SK-N-SH (cell line): ENCODE measurements at regions not wholly inside any gene's neighbourhood (a gene's known extent, or its start where the extent isn't known, plus 50 kb on each side); places are given as distances from the start of the nearest gene placed in this dataset.

Experiments used
- CTCF ChIA-PET: fragments of 300-600, 350-600 bp; formaldehyde crosslinking; extraction: SDS; loops from one replicate; lab custom pipeline; 2021; lab: Yijun Ruan, JAX
- POLR2A ChIA-PET: fragments of 350-600 bp; sonication (Branson Sonifier 250); formaldehyde crosslinking; extraction: SDS; loops from one replicate; lab custom pipeline; 2020; ENCODE audit warnings: antibody characterized with exemption, inconsistent platforms; lab: Yijun Ruan, JAX
- DNase-seq: peaks from one replicate; pipeline ENCODE4 v3.0.0; 2012
- H2AFZ ChIP-seq: fragments of 200-600 bp; sonication (generic); 2 replicates; pipeline ENCODE4 v1.8.1; 2016; ENCODE audit warnings: antibody characterized with exemption, mild to moderate bottlenecking, low read depth
- H3F3A ChIP-seq: fragments of 200-600 bp; sonication (generic); replicated peaks from 2 replicates; pipeline ENCODE3; 2016; ENCODE audit warnings: antibody characterized with exemption, mild to moderate bottlenecking; ENCODE audit not compliant: insufficient read depth
- H3K27ac ChIP-seq, 2 experiments: fragments of 200-500 bp in 1 of 2; fragments of 200-600 bp in 1 of 2; sonication (Bioruptor generic) in 1 of 2; sonication (generic), shearing (Covaris generic) in 1 of 2; 2 replicates each; pipeline versions ENCODE4 v1.5.1 to v1.6.1; 2014 to 2016; ENCODE audit warnings: low read depth in 2 of 2, inconsistent platforms in 1 of 2, low read length in 1 of 2, mild to moderate bottlenecking in 1 of 2, mixed read lengths in 1 of 2
- H3K27me3 ChIP-seq: fragments of 200-600 bp; sonication (generic), shearing (Covaris generic); 2 replicates; pipeline ENCODE4 v1.6.1; 2016; ENCODE audit warnings: mixed run types; ENCODE audit not compliant: insufficient read depth
- H3K36me3 ChIP-seq, 2 experiments: fragments of 200-500 bp in 1 of 2; fragments of 200-600 bp in 1 of 2; sonication (Bioruptor generic) in 1 of 2; sonication (generic) in 1 of 2; replicated peaks in 1 of 2; 2 replicates each; pipeline versions ENCODE3 to v1.5.1; 2014 to 2016; ENCODE audit warnings: low read length in 1 of 2, mild to moderate bottlenecking in 1 of 2; ENCODE audit not compliant: insufficient read depth in 2 of 2, control insufficient read depth in 1 of 2
- H3K4me1 ChIP-seq, 2 experiments: fragments of 200-500 bp in 1 of 2; fragments of 200-600 bp in 1 of 2; sonication (Bioruptor generic) in 1 of 2; sonication (generic), shearing (Covaris generic) in 1 of 2; 2 replicates each; pipeline versions ENCODE4 v1.5.1 to v1.6.1; 2014 to 2016; ENCODE audit warnings: low read depth in 1 of 2, low read length in 1 of 2, mixed run types in 1 of 2; ENCODE audit not compliant: insufficient read depth in 2 of 2, control insufficient read depth in 1 of 2
- H3K4me2 ChIP-seq: fragments of 200-600 bp; sonication (generic), shearing (Covaris generic); 2 replicates; pipeline ENCODE4 v1.6.1; 2017; ENCODE audit warnings: mixed run types
- H3K4me3 ChIP-seq, 2 experiments: fragments of 200-500 bp in 1 of 2; fragments of 200-600 bp in 1 of 2; sonication (Bioruptor generic) in 1 of 2; sonication (generic), shearing (Covaris generic) in 1 of 2; 2 replicates each; pipeline versions ENCODE4 v1.5.1 to v1.8.1; 2014 to 2016; ENCODE audit warnings: low read depth in 2 of 2, inconsistent platforms in 1 of 2, low read length in 1 of 2, mild to moderate bottlenecking in 1 of 2, mixed read lengths in 1 of 2, moderate library complexity in 1 of 2
- H3K79me2 ChIP-seq: fragments of 200-600 bp; sonication (generic); 2 replicates; pipeline ENCODE4 v1.8.1; 2017; ENCODE audit warnings: mild to moderate bottlenecking; ENCODE audit not compliant: insufficient read depth
- H3K9ac ChIP-seq: fragments of 200-600 bp; sonication (generic); 2 replicates; pipeline ENCODE4 v1.6.1; 2017; ENCODE audit warnings: mixed run types
- H3K9me2 ChIP-seq: fragments of 200-600 bp; sonication (generic); 2 replicates; pipeline ENCODE4 v1.6.1; 2017; ENCODE audit warnings: mixed run types
- H3K9me3 ChIP-seq: fragments of 200-600 bp; sonication (generic); 2 replicates; pipeline ENCODE4 v1.6.1; 2017; ENCODE audit warnings: mixed run types, mild to moderate bottlenecking, moderate library complexity
- H4K20me1 ChIP-seq: fragments of 200-600 bp; sonication (generic); 2 replicates; pipeline ENCODE4 v1.6.1; 2017; ENCODE audit warnings: mild to moderate bottlenecking, mixed run types; ENCODE audit not compliant: insufficient read depth
- EP300 ChIP-seq, 2 experiments: IDR thresholded peaks; 2 replicates each; pipeline versions ENCODE4 v1.4.0 to v1.6.1; 2012; ENCODE audit warnings: borderline replicate concordance in 1 of 2, low read depth in 1 of 2, low read length in 1 of 2
- FOSL2 ChIP-seq: IDR thresholded peaks from 2 replicates; pipeline ENCODE4 v1.4.0; 2012; ENCODE audit warnings: low read depth, mild to moderate bottlenecking, moderate library complexity, borderline replicate concordance
- GATA2 ChIP-seq: sonication (generic); formaldehyde crosslinking; IDR thresholded peaks from 2 replicates; pipeline ENCODE4 v1.5.0; 2020; ENCODE audit warnings: mild to moderate bottlenecking, missing genetic modification reagents
- JUND ChIP-seq: IDR thresholded peaks from 2 replicates; pipeline ENCODE4 v1.4.0; 2012
- NRF1 ChIP-seq: IDR thresholded peaks from 2 replicates; pipeline ENCODE4 v1.6.1; 2012; ENCODE audit warnings: low read depth, mild to moderate bottlenecking, low read length
- RAD21 ChIP-seq: IDR thresholded peaks from 2 replicates; pipeline ENCODE4 v1.6.1; 2012; ENCODE audit warnings: mild to moderate bottlenecking, low read length
- RCOR1 ChIP-seq: fragments of 150-350 bp; IDR thresholded peaks from 2 replicates; pipeline ENCODE4 v1.6.1; 2017; ENCODE audit warnings: antibody characterized with exemption, low read length
- RXRA ChIP-seq: IDR thresholded peaks from 2 replicates; pipeline ENCODE4 v1.4.0; 2012; ENCODE audit warnings: low read depth, mild to moderate bottlenecking, borderline replicate concordance
- SIN3A ChIP-seq: IDR thresholded peaks from 2 replicates; pipeline ENCODE4 v1.6.1; 2012; ENCODE audit warnings: low read depth, mild to moderate bottlenecking, low read length, moderate library complexity, borderline replicate concordance
- USF1 ChIP-seq: IDR thresholded peaks from 2 replicates; pipeline ENCODE4 v1.4.0; 2012; ENCODE audit warnings: low read depth, borderline replicate concordance
- USF2 ChIP-seq: fragments of 150-350 bp; IDR thresholded peaks from 2 replicates; pipeline ENCODE4 v1.6.1; 2017; ENCODE audit warnings: antibody characterized with exemption, low read length, low read depth, borderline replicate concordance
- YY1 ChIP-seq: IDR thresholded peaks from 2 replicates; pipeline ENCODE4 v1.4.0; 2012; ENCODE audit warnings: low read depth, mild to moderate bottlenecking
- WGBS: methylation state at CpG from one replicate; pipeline ENCODE4 v1.1.6; 2017; ENCODE audit warnings: low lambda C conversion rate; 5-methylcytosine and 5-hydroxymethylcytosine counted together
- TF ChIP-seq, protein P1 (sequence below): fragments of 150-350 bp; IDR thresholded peaks from 2 replicates; pipeline ENCODE4 v1.6.1; 2016; ENCODE audit warnings: mild to moderate bottlenecking, low read depth, low read length
- TF ChIP-seq, protein P2 (sequence below): IDR thresholded peaks from 2 replicates; pipeline ENCODE4; 2012
- TF ChIP-seq, protein P3 (sequence below): IDR thresholded peaks from 2 replicates; pipeline ENCODE4 v1.4.0; 2012; ENCODE audit warnings: low read depth, borderline replicate concordance

DNA sequence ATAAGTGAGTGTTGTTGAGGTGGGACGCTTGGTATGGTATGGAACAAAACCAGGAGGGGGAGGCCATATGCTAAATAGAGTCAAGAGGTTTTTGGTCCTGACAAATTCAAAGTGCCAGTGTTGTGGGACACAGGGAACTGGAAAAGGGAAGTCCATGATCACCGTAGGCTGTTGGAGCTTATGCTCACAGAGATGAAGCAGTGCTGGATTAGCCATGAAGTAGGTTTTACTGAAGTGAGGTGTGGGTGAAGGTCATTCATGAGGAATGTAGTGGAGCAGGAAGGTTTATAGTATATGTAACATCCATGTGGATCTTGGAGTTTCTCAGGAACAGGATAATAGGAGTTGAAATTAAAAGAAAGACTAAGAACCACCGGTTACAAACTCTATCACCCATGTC lies 256.1 kb upstream of the PITX2 start:
- H3K79me2 ChIP-seq = no peaks in the 10 kb centered on the region
- H3K9ac ChIP-seq = no peak overlapping the region
- no peaks in the 10 kb centered on the region for H3K9me2 ChIP-seq
- no peak overlapping the region for H2AFZ ChIP-seq
- H3K9me3 ChIP-seq = no peaks in the 10 kb centered on the region
- no peak for DNase-seq
- no peaks in the 10 kb centered on the region for H3K27me3 ChIP-seq
- POLR2A ChIA-PET = no interaction called here
- no peaks in the 10 kb centered on the region for H3K4me1 ChIP-seq
- no peaks in the 10 kb centered on the region for H3K36me3 ChIP-seq
- no peak overlapping the region for H3K4me3 ChIP-seq
- TF ChIP-seq YY1 (no peak), RXRA (no peak), USF1 (no peak), NRF1 (no peak), RCOR1 (no peak), GATA2 (CRISPR knock-in tag) (no peak), EP300 (IDR thresholded peaks at IDR 0.05; ENCODE audit: borderline replicate concordance in 1 of 2, low read depth in 1 of 2, low read length in 1 of 2) (no peak), RAD21 (no peak), USF2 (no peak), FOSL2 (no peak), SIN3A (no peak), JUND (no peak)
- TF ChIP-seq, protein P1, sequence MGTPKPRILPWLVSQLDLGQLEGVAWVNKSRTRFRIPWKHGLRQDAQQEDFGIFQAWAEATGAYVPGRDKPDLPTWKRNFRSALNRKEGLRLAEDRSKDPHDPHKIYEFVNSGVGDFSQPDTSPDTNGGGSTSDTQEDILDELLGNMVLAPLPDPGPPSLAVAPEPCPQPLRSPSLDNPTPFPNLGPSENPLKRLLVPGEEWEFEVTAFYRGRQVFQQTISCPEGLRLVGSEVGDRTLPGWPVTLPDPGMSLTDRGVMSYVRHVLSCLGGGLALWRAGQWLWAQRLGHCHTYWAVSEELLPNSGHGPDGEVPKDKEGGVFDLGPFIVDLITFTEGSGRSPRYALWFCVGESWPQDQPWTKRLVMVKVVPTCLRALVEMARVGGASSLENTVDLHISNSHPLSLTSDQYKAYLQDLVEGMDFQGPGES = no peak
- TF ChIP-seq, protein P2, sequence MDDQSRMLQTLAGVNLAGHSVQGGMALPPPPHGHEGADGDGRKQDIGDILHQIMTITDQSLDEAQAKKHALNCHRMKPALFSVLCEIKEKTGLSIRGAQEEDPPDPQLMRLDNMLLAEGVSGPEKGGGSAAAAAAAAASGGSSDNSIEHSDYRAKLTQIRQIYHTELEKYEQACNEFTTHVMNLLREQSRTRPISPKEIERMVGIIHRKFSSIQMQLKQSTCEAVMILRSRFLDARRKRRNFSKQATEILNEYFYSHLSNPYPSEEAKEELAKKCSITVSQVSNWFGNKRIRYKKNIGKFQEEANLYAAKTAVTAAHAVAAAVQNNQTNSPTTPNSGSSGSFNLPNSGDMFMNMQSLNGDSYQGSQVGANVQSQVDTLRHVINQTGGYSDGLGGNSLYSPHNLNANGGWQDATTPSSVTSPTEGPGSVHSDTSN = no peak
- TF ChIP-seq, protein P3, sequence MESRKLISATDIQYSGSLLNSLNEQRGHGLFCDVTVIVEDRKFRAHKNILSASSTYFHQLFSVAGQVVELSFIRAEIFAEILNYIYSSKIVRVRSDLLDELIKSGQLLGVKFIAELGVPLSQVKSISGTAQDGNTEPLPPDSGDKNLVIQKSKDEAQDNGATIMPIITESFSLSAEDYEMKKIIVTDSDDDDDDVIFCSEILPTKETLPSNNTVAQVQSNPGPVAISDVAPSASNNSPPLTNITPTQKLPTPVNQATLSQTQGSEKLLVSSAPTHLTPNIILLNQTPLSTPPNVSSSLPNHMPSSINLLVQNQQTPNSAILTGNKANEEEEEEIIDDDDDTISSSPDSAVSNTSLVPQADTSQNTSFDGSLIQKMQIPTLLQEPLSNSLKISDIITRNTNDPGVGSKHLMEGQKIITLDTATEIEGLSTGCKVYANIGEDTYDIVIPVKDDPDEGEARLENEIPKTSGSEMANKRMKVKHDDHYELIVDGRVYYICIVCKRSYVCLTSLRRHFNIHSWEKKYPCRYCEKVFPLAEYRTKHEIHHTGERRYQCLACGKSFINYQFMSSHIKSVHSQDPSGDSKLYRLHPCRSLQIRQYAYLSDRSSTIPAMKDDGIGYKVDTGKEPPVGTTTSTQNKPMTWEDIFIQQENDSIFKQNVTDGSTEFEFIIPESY = no peak
- no peaks in the 10 kb centered on the region for H4K20me1 ChIP-seq
- H3F3A ChIP-seq = no peaks in the 10 kb centered on the region
- CTCF ChIA-PET = interaction anchor here (1.0 kb wide), 1 partner anchor 17 kb away, joined by 3 read pairs; no protein-coding TSS in a partner anchor
- 6% methylated on average over 3 of the region's 3 CpGs for WGBS
- H3K27ac ChIP-seq = no peak overlapping the region
- H3K4me2 ChIP-seq = no peak overlapping the region
